LHCN-M2 (cell line): ENCODE measurements at regions not wholly inside any gene's neighbourhood (a gene's known extent, or its start where the extent isn't known, plus 50 kb on each side); places are given as distances from the start of the nearest gene placed in this dataset.

Source experiments
- DNase-seq: peaks from one replicate; pipeline ENCODE4 v3.0.0-alpha.2; 2012; ENCODE audit warnings: low read depth

- no peak for DNase-seq
Observed at GRCh38 chr1:106749491-106749890, 307.0 kb upstream of the PRMT6 start.

DNA sequence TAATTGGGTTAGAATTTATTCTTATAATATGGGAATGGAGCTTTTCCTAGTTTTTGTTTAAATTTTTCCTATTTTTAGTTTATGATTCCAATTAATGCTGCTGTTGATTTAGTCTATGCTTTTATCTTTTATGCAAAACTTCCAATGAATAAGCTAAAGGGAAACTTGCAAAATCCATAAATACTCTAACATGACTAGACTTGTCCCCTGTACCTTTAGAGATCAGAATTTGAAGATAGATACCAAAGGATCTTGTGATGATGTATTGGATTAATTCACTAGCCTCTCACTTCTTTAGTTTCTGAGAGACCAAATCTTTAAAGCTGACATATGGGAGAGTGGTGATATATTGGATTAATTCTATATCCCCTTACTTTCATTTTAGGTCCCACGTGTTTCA is 306.6 kb upstream of the PRMT6 start:
- no peak for DNase-seq

DNA sequence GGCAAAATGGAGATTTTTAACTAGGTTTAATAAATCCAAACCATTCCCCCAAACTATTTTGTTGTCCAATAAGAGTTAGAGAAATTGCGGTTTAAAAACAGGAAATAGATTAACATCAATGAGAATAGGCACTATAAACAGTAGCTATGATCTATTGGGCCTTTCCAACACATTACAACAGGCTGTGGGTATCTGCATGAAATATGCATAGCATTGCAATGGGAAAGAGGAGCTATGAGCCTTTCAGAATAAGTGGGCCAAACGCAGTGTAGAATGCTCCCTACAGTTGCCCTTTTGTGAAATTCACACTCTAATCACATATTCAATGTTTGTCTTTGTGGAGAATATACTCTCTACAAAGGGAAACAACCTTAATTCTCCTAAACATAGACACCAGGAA is 305.5 kb upstream of the PRMT6 start:
- DNase-seq: no peak

DNA sequence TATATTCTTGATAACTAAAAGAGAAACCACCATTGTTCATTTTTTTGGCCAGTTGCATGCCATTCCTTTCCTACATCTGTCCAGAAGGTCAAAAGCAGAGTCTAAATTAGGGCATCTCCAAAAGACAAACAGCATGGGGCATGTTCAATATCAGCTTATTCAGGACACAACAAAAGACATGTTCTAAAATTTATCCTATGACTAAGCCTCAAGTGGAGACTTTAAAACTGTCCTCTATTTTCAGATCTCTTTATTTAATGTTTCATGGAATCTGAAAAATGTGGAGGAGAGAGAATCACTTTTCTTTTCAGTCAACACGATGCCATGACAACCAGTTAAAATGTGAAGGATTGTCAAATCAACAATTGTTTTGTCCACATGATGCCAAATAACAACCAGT is 303.4 kb upstream of the PRMT6 start:
- DNase-seq: peak; percentile 8

GRCh38 chr1:106754957-106755356 is 301.5 kb upstream of the PRMT6 start:
- DNase-seq: no peak

DNA sequence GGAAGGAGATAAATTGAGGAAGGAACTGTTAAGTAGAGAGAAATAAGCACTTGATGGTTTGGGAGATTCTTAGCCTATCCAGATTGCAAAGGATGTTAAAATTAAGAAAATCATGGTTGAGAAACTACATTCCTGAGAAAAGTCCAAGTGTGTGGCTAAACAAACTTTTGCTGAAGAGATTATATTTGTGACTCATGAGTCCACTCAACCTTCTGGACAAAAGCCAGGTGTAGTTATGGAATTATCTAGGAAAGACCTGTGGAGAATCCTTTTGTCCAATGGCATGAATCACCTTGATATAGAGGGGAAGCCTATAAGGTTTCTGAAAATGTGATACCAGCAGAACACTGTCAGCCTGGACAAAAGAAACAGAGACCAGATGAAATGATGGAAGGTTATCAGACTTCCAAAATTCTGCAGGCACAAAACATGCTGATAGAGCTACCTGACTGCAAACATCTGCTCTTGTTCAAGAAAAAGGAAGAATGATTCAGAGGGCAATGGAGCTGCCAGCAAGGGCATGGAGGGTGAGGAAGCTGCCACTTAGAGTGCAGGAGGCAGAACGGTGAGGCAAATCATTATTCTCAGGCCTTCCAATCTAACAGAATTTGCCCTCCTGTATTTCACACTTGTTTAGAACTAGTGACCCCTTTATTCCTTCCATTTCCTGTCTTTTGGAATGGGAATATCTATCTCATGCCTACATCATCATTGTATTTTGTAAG is 300.6 kb upstream of the PRMT6 start:
- DNase-seq: peak; percentile 36

- DNase-seq: no peak
Observed at GRCh38 chr1:106756752-106757151, 299.7 kb upstream of the PRMT6 start.

DNA sequence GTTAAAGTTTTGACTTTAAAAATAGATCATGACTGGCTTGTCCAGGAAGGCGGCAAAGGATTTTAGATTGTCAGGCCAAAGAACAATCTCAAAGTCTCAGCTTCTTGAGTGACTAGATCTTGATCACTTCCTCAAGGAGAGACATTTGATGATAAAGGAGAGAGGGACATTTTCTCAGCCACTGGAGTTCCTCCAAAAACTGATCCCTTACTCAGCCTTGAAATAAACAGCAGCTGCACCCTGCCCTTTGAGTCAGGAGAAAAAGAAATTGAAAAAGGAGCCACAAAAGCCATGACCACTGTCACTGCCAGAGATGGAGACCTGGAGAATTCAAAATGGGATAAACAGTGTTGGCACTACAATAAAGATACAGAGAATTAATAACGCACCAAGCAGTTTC is 288.4 kb upstream of the PRMT6 start:
- peak; percentile 67 for DNase-seq

DNA sequence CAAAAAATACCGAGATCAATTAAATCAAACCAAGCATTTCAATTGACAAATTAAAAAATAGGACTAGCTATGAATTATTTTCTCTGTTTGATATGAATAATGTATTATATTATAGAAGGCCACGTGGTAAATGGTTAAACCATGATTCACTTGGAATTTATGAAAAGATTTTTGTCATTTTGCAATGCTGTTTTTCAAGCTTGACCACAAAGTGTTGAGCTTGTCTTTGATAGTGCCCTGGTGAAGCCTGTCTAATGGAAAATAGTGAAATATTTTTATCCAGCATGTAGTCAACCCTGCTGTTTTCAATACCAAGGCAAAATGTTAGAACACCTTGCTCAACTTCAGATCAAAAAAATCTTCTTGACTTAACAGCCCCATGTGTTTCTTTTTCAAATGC is 288.0 kb upstream of the PRMT6 start:
- DNase-seq: peak; percentile 54

GRCh38 chr1:106773206-106773605 is 283.3 kb upstream of the PRMT6 start:
- no peak for DNase-seq

DNA sequence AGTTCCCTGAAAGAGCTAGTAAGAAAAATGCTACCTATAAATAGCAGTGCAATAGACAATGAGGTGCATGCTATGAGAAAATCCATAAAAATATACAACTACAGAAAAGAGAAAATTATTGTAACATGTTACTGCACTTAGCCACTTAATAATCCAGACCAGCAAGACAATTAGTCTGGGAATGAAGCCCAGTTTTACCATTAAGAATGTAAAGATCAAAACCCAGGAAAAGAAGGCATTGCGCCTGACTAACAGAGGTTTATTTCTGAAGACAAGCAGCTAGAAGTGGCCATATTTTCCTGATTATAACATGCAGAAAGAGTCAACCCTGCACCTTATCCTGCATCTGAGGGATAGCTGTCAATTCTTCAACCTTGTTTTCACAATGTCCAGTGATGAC is 276.4 kb upstream of the PRMT6 start:
- DNase-seq: no peak

DNA sequence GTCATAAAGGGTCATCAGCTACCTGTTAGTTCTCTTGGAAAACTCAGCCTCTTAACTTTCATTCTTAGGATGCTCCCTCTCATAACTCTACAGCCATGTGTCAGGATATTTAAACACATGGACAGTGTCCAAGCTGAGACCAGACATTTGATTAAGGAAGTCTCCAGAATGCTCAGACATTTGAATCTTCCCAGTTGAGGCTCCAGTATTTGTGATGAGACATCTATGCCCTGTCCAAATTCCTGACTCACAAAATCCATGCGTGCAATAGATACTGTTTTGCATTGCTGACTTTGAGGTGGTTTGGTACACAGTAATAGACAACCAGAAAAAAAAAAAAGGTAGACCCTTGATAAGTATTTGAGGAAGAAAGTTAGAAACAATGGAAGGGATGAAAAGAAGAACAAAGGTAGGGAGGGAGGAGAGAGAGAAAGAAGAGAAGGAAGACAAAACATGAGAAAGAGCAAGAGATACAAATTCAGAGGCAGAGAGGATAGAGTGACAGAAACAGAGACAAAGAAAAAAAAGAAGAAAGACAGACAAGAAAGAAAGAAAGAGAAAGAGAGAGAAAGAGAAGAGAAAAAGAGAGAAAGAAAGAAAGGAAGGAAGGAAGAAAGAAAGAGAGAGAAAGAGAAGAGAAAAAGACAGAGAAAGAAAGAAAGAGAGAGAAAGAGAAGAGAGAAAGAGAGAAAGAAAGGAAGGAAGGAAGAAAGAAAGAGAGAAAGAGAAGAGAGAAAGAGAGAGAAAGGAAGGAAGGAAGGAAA is 275.5 kb upstream of the PRMT6 start:
- peak; percentile 11 for DNase-seq

DNA sequence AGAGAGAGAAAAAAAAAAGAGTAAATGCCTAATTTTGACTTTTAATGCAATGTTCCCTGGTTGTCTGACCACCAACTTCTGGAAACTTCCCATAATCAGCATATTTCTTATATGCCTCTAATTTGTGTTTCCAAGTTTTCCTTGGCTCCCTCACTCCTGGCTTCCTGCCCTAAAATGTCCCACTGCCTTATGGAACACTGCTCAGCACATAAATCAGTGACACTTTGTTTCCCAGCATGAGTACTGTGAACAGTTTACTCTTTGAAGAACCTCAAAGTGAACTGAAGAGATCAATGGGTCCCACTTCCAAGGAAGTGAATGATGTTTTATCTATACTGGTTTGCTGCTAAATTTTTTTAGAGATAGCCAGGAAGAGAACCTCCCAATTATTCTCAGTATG is 271.3 kb upstream of the PRMT6 start:
- no peak for DNase-seq

DNA sequence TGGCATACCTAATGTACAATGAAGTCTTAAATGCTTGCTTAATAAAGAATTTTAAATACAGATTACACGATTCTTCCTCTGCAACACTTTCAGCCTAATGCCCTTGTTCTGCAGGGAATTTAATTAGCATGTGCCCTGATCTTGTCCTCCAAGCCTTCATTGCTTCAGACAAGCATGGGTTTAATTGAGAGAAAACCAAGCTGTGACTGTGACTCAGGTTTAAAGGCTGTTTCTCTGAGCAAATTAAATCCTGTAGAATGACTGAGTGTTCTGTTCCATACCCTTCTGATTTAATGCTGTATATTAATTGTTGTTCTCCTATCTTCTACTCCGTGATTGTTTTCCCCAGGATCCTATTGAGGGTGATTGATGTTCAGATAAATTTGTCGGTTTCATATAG is 269.0 kb upstream of the PRMT6 start:
- no peak for DNase-seq

DNA sequence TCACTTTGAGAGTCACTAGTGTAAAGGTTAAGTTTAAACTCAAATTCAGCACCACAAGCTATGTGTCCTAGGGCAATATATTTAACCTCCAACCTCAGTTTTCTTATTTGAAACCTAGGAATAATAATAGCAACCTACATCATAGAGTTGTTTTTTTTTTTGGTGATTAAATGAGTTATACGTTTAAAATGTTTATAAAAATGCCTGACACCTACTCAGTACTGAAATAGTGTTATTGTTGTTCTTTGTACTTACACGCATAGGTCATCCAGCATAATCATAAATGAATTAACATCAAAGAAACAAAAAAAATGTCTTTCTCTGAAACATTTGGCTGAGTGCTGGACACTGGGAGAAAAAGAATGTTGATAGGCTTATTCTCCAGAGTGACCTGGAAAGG is 266.8 kb upstream of the PRMT6 start:
- DNase-seq: no peak

- DNase-seq: no peak
Observed at GRCh38 chr1:106791041-106791440, 265.4 kb upstream of the PRMT6 start.

- DNase-seq: no peak
Observed at GRCh38 chr1:106793651-106794050, 262.8 kb upstream of the PRMT6 start.

- no peak for DNase-seq
Observed at GRCh38 chr1:106798991-106799390, 257.5 kb upstream of the PRMT6 start.

DNA sequence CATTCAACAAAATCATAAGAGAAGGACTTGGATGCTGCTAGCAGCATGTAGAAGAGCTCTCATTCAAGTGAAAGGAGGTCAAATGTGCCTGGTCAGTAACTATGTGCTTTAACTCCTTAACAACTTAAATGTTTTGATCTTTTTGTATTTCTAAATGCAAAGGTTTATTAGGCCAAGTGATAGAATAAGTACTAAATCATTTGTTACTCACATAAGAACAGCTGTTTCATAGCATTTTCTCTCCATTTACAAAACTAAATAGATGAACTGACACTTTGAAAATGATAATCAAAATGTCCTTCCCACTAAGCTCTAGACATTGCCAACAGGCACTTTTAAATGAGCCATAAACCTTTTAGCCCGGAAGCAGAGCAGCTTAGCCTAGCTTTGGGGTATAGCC is 254.3 kb upstream of the PRMT6 start:
- no peak for DNase-seq

GRCh38 chr1:106814418-106814817 is 242.1 kb upstream of the PRMT6 start:
- no peak for DNase-seq

DNA sequence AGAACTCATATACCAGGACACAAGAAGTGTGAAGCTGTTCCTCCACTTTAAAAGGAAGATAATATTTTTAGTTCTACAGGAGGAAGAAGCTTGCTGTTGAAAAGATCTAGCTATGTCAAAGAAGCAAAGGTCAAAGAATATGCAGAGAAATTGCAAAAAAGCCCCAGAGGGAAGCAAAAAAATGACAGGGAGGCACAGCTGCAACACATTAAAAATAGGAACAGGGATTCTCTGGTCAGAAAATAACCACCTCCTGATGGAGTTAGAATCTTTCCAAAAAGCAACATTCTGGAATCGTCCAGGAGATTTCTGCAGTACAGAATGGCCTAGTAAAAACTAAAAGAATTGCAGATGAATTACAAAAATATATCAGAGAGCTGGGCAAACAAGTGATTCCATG is 238.9 kb upstream of the PRMT6 start:
- no peak for DNase-seq

DNA sequence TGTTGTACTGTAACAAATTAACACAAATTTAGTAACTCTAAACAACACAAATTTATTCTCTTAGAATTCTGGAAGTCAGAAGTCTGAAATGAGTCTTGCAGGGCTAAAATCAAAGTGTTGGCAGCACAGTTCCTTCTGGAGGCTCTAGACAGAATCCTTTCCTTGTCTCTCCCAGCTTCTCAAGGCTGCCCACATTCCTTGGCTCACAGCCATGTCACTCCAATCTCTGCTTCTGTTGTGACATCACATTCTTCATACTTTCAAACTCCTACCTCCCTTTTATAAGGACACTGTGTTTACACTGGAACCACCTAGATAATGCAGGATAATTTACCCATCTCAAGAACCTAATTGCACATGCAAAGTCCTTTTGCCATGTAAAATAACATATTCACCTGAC is 225.0 kb upstream of the PRMT6 start:
- no peak for DNase-seq

- DNase-seq: no peak
Observed at GRCh38 chr1:106836708-106837107, 219.8 kb upstream of the PRMT6 start.
